ENCODE measurements at regions not wholly inside any gene's neighbourhood (a gene's known extent, or its start where the extent isn't known, plus 50 kb on each side); places are given as distances from the start of the nearest gene placed in this dataset.

- Mint-ChIP-seq H3K36me3 (ENCODE audit: low read depth) (no peaks in the 10 kb centered on the region), H3K4me3 (no peak overlapping the region), H3K27me3 (no peaks in the 10 kb centered on the region), H3K9me3 (no peaks in the 10 kb centered on the region), H3K27ac (no peak overlapping the region), H3K4me1 (ENCODE audit: low read depth) (no peaks in the 10 kb centered on the region)
These were observed 673.4 kb downstream of the MECOM start for GRCh38 chr3:168990134-168990533.

GRCh38 chr3:168989396-168989795, 674.1 kb downstream of the MECOM start:
- no peaks in the 10 kb centered on the region for H3K9me3 Mint-ChIP-seq

GRCh38 chr3:168988853-168989252, 674.7 kb downstream of the MECOM start:
- no peaks in the 10 kb centered on the region for H3K27me3 Mint-ChIP-seq
- H3K27ac Mint-ChIP-seq: no peak overlapping the region
- H3K9me3 Mint-ChIP-seq: no peaks in the 10 kb centered on the region
- no peak overlapping the region for H3K4me3 Mint-ChIP-seq
- H3K4me1 Mint-ChIP-seq (ENCODE audit: low read depth): no peaks in the 10 kb centered on the region
- H3K36me3 Mint-ChIP-seq (ENCODE audit: low read depth): no peaks in the 10 kb centered on the region

More at GRCh38 chr3:168989396-168989795, 674.1 kb downstream of the MECOM start:
- Mint-ChIP-seq H3K27ac (no peak overlapping the region), H3K36me3 (ENCODE audit: low read depth) (no peaks in the 10 kb centered on the region), H3K4me1 (ENCODE audit: low read depth) (no peaks in the 10 kb centered on the region), H3K4me3 (no peak overlapping the region), H3K27me3 (no peaks in the 10 kb centered on the region)

GRCh38 chr3:168984872-168985271, 678.6 kb downstream of the MECOM start:
- Mint-ChIP-seq H3K27ac (no peak overlapping the region), H3K4me1 (ENCODE audit: low read depth) (no peaks in the 10 kb centered on the region), H3K4me3 (no peak overlapping the region), H3K9me3 (no peaks in the 10 kb centered on the region), H3K36me3 (ENCODE audit: low read depth) (no peaks in the 10 kb centered on the region), H3K27me3 (no peaks in the 10 kb centered on the region)

- Mint-ChIP-seq H3K9me3 (no peaks in the 10 kb centered on the region), H3K27ac (no peak overlapping the region), H3K4me1 (ENCODE audit: low read depth) (no peaks in the 10 kb centered on the region), H3K36me3 (ENCODE audit: low read depth) (no peaks in the 10 kb centered on the region), H3K4me3 (no peak overlapping the region), H3K27me3 (no peaks in the 10 kb centered on the region)
These were observed 680.5 kb downstream of the MECOM start for GRCh38 chr3:168983046-168983445.

GRCh38 chr3:168981396-168981795, 682.1 kb downstream of the MECOM start:
- Mint-ChIP-seq H3K4me3 (no peak overlapping the region), H3K27me3 (no peaks in the 10 kb centered on the region), H3K36me3 (ENCODE audit: low read depth) (no peaks in the 10 kb centered on the region), H3K4me1 (ENCODE audit: low read depth) (no peaks in the 10 kb centered on the region), H3K9me3 (no peaks in the 10 kb centered on the region), H3K27ac (no peak overlapping the region)

GRCh38 chr3:168977716-168978374, 685.7 kb downstream of the MECOM start:
- H3K27me3 Mint-ChIP-seq: no peaks in the 10 kb centered on the region
- no peak overlapping the region for H3K4me3 Mint-ChIP-seq
- H3K27ac Mint-ChIP-seq: no peak overlapping the region
- H3K36me3 Mint-ChIP-seq (ENCODE audit: low read depth): no peaks in the 10 kb centered on the region
- H3K4me1 Mint-ChIP-seq (ENCODE audit: low read depth): no peaks in the 10 kb centered on the region
- H3K9me3 Mint-ChIP-seq: no peaks in the 10 kb centered on the region

- Mint-ChIP-seq H3K4me3 (no peak overlapping the region), H3K9me3 (no peaks in the 10 kb centered on the region), H3K27ac (no peak overlapping the region), H3K36me3 (ENCODE audit: low read depth) (no peaks in the 10 kb centered on the region), H3K27me3 (no peaks in the 10 kb centered on the region), H3K4me1 (ENCODE audit: low read depth) (no peaks in the 10 kb centered on the region)
These were observed 686.5 kb downstream of the MECOM start for GRCh38 chr3:168976969-168977368.

- no peaks in the 10 kb centered on the region for H3K9me3 Mint-ChIP-seq
- no peaks in the 10 kb centered on the region for H3K4me1 Mint-ChIP-seq (ENCODE audit: low read depth)
- no peak overlapping the region for H3K27ac Mint-ChIP-seq
- no peak overlapping the region for H3K4me3 Mint-ChIP-seq
- H3K27me3 Mint-ChIP-seq: no peaks in the 10 kb centered on the region
- H3K36me3 Mint-ChIP-seq (ENCODE audit: low read depth): no peaks in the 10 kb centered on the region
These were observed 687.9 kb downstream of the MECOM start for GRCh38 chr3:168975576-168975975.

GRCh38 chr3:168974617-168975403, 688.7 kb downstream of the MECOM start:
- Mint-ChIP-seq H3K27me3 (no peaks in the 10 kb centered on the region), H3K36me3 (ENCODE audit: low read depth) (no peaks in the 10 kb centered on the region), H3K9me3 (no peaks in the 10 kb centered on the region), H3K4me1 (ENCODE audit: low read depth) (no peaks in the 10 kb centered on the region), H3K4me3 (no peak overlapping the region), H3K27ac (no peak overlapping the region)

- Mint-ChIP-seq H3K9me3 (no peaks in the 10 kb centered on the region), H3K27me3 (no peaks in the 10 kb centered on the region), H3K27ac (no peak overlapping the region), H3K36me3 (ENCODE audit: low read depth) (no peaks in the 10 kb centered on the region), H3K4me3 (no peak overlapping the region), H3K4me1 (ENCODE audit: low read depth) (no peaks in the 10 kb centered on the region)
These were observed 689.6 kb downstream of the MECOM start for GRCh38 chr3:168973897-168974296.

GRCh38 chr3:168973206-168973605, 690.3 kb downstream of the MECOM start:
- H3K4me1 Mint-ChIP-seq (ENCODE audit: low read depth): no peaks in the 10 kb centered on the region

GRCh38 chr3:168968609-168969008, 694.9 kb downstream of the MECOM start:
- Mint-ChIP-seq H3K27me3 (no peaks in the 10 kb centered on the region), H3K27ac (no peak overlapping the region), H3K4me1 (ENCODE audit: low read depth) (no peaks in the 10 kb centered on the region), H3K9me3 (no peaks in the 10 kb centered on the region), H3K4me3 (no peak overlapping the region), H3K36me3 (ENCODE audit: low read depth) (no peaks in the 10 kb centered on the region)

More at GRCh38 chr3:168973206-168973605, 690.3 kb downstream of the MECOM start:
- no peaks in the 10 kb centered on the region for H3K27me3 Mint-ChIP-seq
- no peaks in the 10 kb centered on the region for H3K36me3 Mint-ChIP-seq (ENCODE audit: low read depth)
- H3K9me3 Mint-ChIP-seq: no peaks in the 10 kb centered on the region
- no peak overlapping the region for H3K27ac Mint-ChIP-seq
- no peak overlapping the region for H3K4me3 Mint-ChIP-seq

- no peak overlapping the region for H3K27ac Mint-ChIP-seq
- H3K4me3 Mint-ChIP-seq: no peak overlapping the region
- H3K9me3 Mint-ChIP-seq: no peaks in the 10 kb centered on the region
- H3K36me3 Mint-ChIP-seq (ENCODE audit: low read depth): no peaks in the 10 kb centered on the region
- H3K27me3 Mint-ChIP-seq: no peaks in the 10 kb centered on the region
- H3K4me1 Mint-ChIP-seq (ENCODE audit: low read depth): no peaks in the 10 kb centered on the region
These were observed 698.8 kb downstream of the MECOM start for GRCh38 chr3:168964736-168965135.

- Mint-ChIP-seq H3K4me1 (ENCODE audit: low read depth) (no peaks in the 10 kb centered on the region), H3K36me3 (ENCODE audit: low read depth) (no peaks in the 10 kb centered on the region), H3K4me3 (no peak overlapping the region), H3K27me3 (no peaks in the 10 kb centered on the region), H3K9me3 (no peaks in the 10 kb centered on the region), H3K27ac (no peak overlapping the region)
These were observed 702.2 kb downstream of the MECOM start for GRCh38 chr3:168961271-168961670.

GRCh38 chr3:168959731-168960130, 703.8 kb downstream of the MECOM start:
- Mint-ChIP-seq H3K4me1 (ENCODE audit: low read depth) (no peaks in the 10 kb centered on the region), H3K4me3 (no peak overlapping the region), H3K36me3 (ENCODE audit: low read depth) (no peaks in the 10 kb centered on the region), H3K27me3 (no peaks in the 10 kb centered on the region), H3K27ac (no peak overlapping the region), H3K9me3 (no peaks in the 10 kb centered on the region)
